H1 (cell line): ENCODE measurements at regions not wholly inside any gene's neighbourhood (a gene's known extent, or its start where the extent isn't known, plus 50 kb on each side); places are given as distances from the start of the nearest gene placed in this dataset.

Experiments
- CTCF ChIA-PET: fragments of 300-600 bp; sonication (Branson Sonifier 250); formaldehyde crosslinking; loops from one replicate; lab custom pipeline; 2021; ENCODE audit not compliant: partially characterized antibody; lab: Charles Lee
- POLR2A ChIA-PET: fragments of 300-600 bp; sonication (Branson Sonifier 250); formaldehyde crosslinking; loops from one replicate; lab custom pipeline; 2021; ENCODE audit warnings: inconsistent platforms; ENCODE audit not compliant: partially characterized antibody; lab: Charles Lee
- DNase-seq, 2 experiments: peaks; one replicate each; pipeline versions ENCODE4 v3.0.0 to v3.0.0-alpha.2; 2010 to 2022; ENCODE audit warnings: low spot score in 2 of 2, low read depth in 1 of 2, mixed read lengths in 1 of 2
- FAIRE-seq: peaks from 2 replicates; lab custom pipeline; 2011; peaks lifted over from hg19 to GRCh38; lab: Jason Lieb, UNC
- H2AFZ ChIP-seq: 2 replicates; pipeline ENCODE4 v1.8.1; 2012; ENCODE audit warnings: low read length, inconsistent platforms
- H2AK5ac ChIP-seq: 2 replicates; pipeline ENCODE4 v1.6.1; 2013; ENCODE audit warnings: low read depth, low read length
- H2BK120ac ChIP-seq: replicated peaks from 2 replicates; pipeline ENCODE3; 2013; ENCODE audit warnings: low read depth, low read length, inconsistent platforms
- H2BK12ac ChIP-seq: 2 replicates; pipeline ENCODE4 v1.6.1; 2013; ENCODE audit warnings: low read depth, low read length
- H2BK15ac ChIP-seq: 2 replicates; pipeline ENCODE4 v1.6.1; 2013; ENCODE audit warnings: low read length
- H2BK20ac ChIP-seq: 2 replicates; pipeline ENCODE4 v1.6.1; 2013; ENCODE audit warnings: low read length
- H2BK5ac ChIP-seq: 2 replicates; pipeline ENCODE4 v1.6.1; 2013; ENCODE audit warnings: low read depth, low read length
- H3K14ac ChIP-seq: 2 replicates; pipeline ENCODE4 v1.6.1; 2013; ENCODE audit warnings: inconsistent platforms; ENCODE audit not compliant: insufficient read length
- H3K18ac ChIP-seq: 2 replicates; pipeline ENCODE4 v1.6.1; 2013; ENCODE audit warnings: low read length; ENCODE audit errors: extremely low read depth
- H3K23ac ChIP-seq: 2 replicates; pipeline ENCODE4 v1.6.1; 2013; ENCODE audit warnings: inconsistent platforms; ENCODE audit not compliant: insufficient read length
- H3K23me2 ChIP-seq: 2 replicates; pipeline ENCODE4 v1.6.1; 2013; ENCODE audit warnings: low read depth, low read length
- H3K27ac ChIP-seq: 2 replicates; pipeline ENCODE4 v1.6.1; 2011; ENCODE audit warnings: low read depth, low read length, inconsistent platforms
- H3K27me3 ChIP-seq, 4 experiments: replicated peaks in 1 of 4; 1 replicate in 1 of 4; 2 replicates in 3 of 4; pipeline versions ENCODE4 v1.6.1 to v1.8.1; 2011 to 2013; ENCODE audit warnings: low read length in 3 of 4, mild to moderate bottlenecking in 3 of 4, inconsistent platforms in 2 of 4, mixed read lengths in 2 of 4, moderate library complexity in 1 of 4; ENCODE audit not compliant: control insufficient read depth in 3 of 4, insufficient read depth in 3 of 4; ENCODE audit errors: extremely low read depth in 1 of 4
- H3K36me3 ChIP-seq, 4 experiments: 2 replicates each; pipeline versions ENCODE4 v1.6.1 to v1.8.1; 2011 to 2013; ENCODE audit warnings: mild to moderate bottlenecking in 4 of 4, low read length in 3 of 4, moderate library complexity in 2 of 4, control low read depth in 1 of 4, inconsistent platforms in 1 of 4; ENCODE audit not compliant: insufficient read depth in 4 of 4, control insufficient read depth in 2 of 4
- H3K4ac ChIP-seq: replicated peaks from 2 replicates; pipeline ENCODE3; 2013; ENCODE audit warnings: low read length, low read depth, mixed read lengths, inconsistent platforms; ENCODE audit not compliant: insufficient read length
- H3K4me1 ChIP-seq, 4 experiments: replicated peaks in 1 of 4; 1 replicate in 1 of 4; 2 replicates in 3 of 4; pipeline versions ENCODE4 v1.6.1 to v1.8.1; 2011 to 2013; ENCODE audit warnings: low read length in 3 of 4, inconsistent platforms in 2 of 4, mixed read lengths in 1 of 4; ENCODE audit not compliant: insufficient read depth in 4 of 4, control insufficient read depth in 3 of 4
- H3K4me2 ChIP-seq, 2 experiments: 2 replicates each; pipeline versions ENCODE4 v1.6.1 to v1.8.1; 2011 to 2013; ENCODE audit warnings: low read depth in 2 of 2, low read length in 2 of 2, control low read depth in 1 of 2, inconsistent platforms in 1 of 2, mild to moderate bottlenecking in 1 of 2; ENCODE audit not compliant: insufficient read depth in 1 of 2
- H3K4me3 ChIP-seq, 4 experiments: fragments of 200-600, 300-600 bp in 1 of 4; sonication (generic), shearing (Covaris generic), sonication (Bioruptor Twin) in 1 of 4; 2 replicates each; pipeline versions ENCODE4 v1.5.1 to v1.8.1; 2011 to 2016; ENCODE audit warnings: low read length in 4 of 4, low read depth in 3 of 4, control low read depth in 2 of 4, inconsistent platforms in 2 of 4, mild to moderate bottlenecking in 2 of 4, mixed read lengths in 1 of 4, moderate library complexity in 1 of 4; ENCODE audit not compliant: insufficient read depth in 2 of 4; ENCODE audit errors: extremely low read depth in 1 of 4
- H3K56ac ChIP-seq: replicated peaks from 2 replicates; pipeline ENCODE3; 2013; ENCODE audit warnings: low read depth, mild to moderate bottlenecking, mixed read lengths, low read length, inconsistent platforms; ENCODE audit not compliant: insufficient read length
- H3K79me1 ChIP-seq: 2 replicates; pipeline ENCODE4 v1.6.1; 2013; ENCODE audit warnings: low read depth, low read length, control low read depth
- H3K79me2 ChIP-seq, 2 experiments: 2 replicates each; pipeline versions ENCODE4 v1.6.1 to v1.8.1; 2012 to 2013; ENCODE audit warnings: low read length in 2 of 2, mild to moderate bottlenecking in 2 of 2, inconsistent platforms in 1 of 2; ENCODE audit not compliant: insufficient read depth in 2 of 2, control insufficient read depth in 1 of 2
- H3K9ac ChIP-seq, 4 experiments: replicated peaks in 1 of 4; 1 replicate in 1 of 4; 2 replicates in 3 of 4; pipeline versions ENCODE4 v1.6.1 to v1.8.1; 2011 to 2013; ENCODE audit warnings: low read depth in 3 of 4, low read length in 3 of 4, control low read depth in 2 of 4, mild to moderate bottlenecking in 2 of 4, moderate library complexity in 2 of 4, inconsistent platforms in 1 of 4; ENCODE audit errors: extremely low read depth in 1 of 4
- H3K9me3 ChIP-seq, 2 experiments: 2 replicates each; pipeline versions ENCODE4 v1.6.1 to v1.8.1; 2012 to 2013; ENCODE audit warnings: mild to moderate bottlenecking in 2 of 2, moderate library complexity in 2 of 2, control low read depth in 1 of 2, inconsistent platforms in 1 of 2, low read depth in 1 of 2, low read length in 1 of 2, mixed read lengths in 1 of 2; ENCODE audit not compliant: insufficient read depth in 2 of 2
- H4K20me1 ChIP-seq, 2 experiments: replicated peaks in 1 of 2; 2 replicates each; pipeline versions ENCODE3 to v1.8.1; 2011 to 2013; ENCODE audit warnings: inconsistent platforms in 2 of 2, low read length in 2 of 2, mild to moderate bottlenecking in 1 of 2; ENCODE audit not compliant: insufficient read depth in 2 of 2, control insufficient read depth in 1 of 2
- H4K5ac ChIP-seq: 2 replicates; pipeline ENCODE4 v1.6.1; 2013; ENCODE audit warnings: low read length, low read depth, mixed read lengths, inconsistent platforms; ENCODE audit not compliant: insufficient read length
- H4K8ac ChIP-seq: 2 replicates; pipeline ENCODE4 v1.8.0; 2013; ENCODE audit warnings: mild to moderate bottlenecking, moderate library complexity, low read length, inconsistent platforms; ENCODE audit not compliant: insufficient read depth; ENCODE audit errors: extremely low read depth
- H4K91ac ChIP-seq: replicated peaks from 2 replicates; pipeline ENCODE3; 2013; ENCODE audit warnings: low read length, mixed read lengths, inconsistent platforms; ENCODE audit not compliant: insufficient read length
- CTBP2 ChIP-seq: IDR thresholded peaks from 2 replicates; pipeline ENCODE4 v1.7.0; 2011; ENCODE audit warnings: borderline replicate concordance, mild to moderate bottlenecking, moderate library complexity, mixed read lengths, low read length; ENCODE audit not compliant: insufficient read depth, insufficient read length
- CTCF ChIP-seq, 3 experiments: IDR thresholded peaks; 1 replicate in 2 of 3; 2 replicates in 1 of 3; pipeline versions ENCODE4 v1.5.1 to v1.6.1; 2011; ENCODE audit warnings: low read length in 3 of 3, mild to moderate bottlenecking in 3 of 3, inconsistent platforms in 2 of 3, low read depth in 1 of 3, moderate library complexity in 1 of 3; ENCODE audit not compliant: insufficient read depth in 1 of 3; ENCODE audit errors: control extremely low read depth in 1 of 3
- EZH2 ChIP-seq: fragments of 200-600 bp; sonication (generic); IDR thresholded peaks from 2 replicates; pipeline ENCODE4 v1.7.1; 2012; ENCODE audit warnings: low read depth, mild to moderate bottlenecking, moderate library complexity, low read length, inconsistent platforms; ENCODE audit not compliant: severe bottlenecking
- GTF2F1 ChIP-seq: IDR thresholded peaks from 2 replicates; pipeline ENCODE4 v1.6.1; 2012; ENCODE audit warnings: low read depth, low read length, improper control_type of control experiment, borderline replicate concordance
- KDM4A ChIP-seq: IDR thresholded peaks from one replicate; pipeline ENCODE4 v1.7.1; 2012; ENCODE audit warnings: low read depth, mild to moderate bottlenecking, moderate library complexity, low read length, inconsistent platforms; ENCODE audit not compliant: severe bottlenecking
- NRF1 ChIP-seq: IDR thresholded peaks from 2 replicates; pipeline ENCODE4 v1.6.1; 2011; ENCODE audit warnings: mild to moderate bottlenecking, low read depth, low read length, improper control_type of control experiment
- POLR2AphosphoS5 ChIP-seq: IDR thresholded peaks from 2 replicates; pipeline ENCODE4 v1.6.1; 2011; ENCODE audit warnings: low read depth, low read length
- RXRA ChIP-seq: IDR thresholded peaks from 2 replicates; pipeline ENCODE4 v1.6.1; 2011; ENCODE audit warnings: low read depth, mild to moderate bottlenecking, low read length, moderate library complexity; ENCODE audit not compliant: insufficient read depth
- TBP ChIP-seq: IDR thresholded peaks from 2 replicates; pipeline ENCODE4 v1.6.1; 2011; ENCODE audit warnings: low read depth, low read length, improper control_type of control experiment
- USF2 ChIP-seq: IDR thresholded peaks from 2 replicates; pipeline ENCODE4 v1.6.1; 2011; ENCODE audit warnings: low read length, improper control_type of control experiment
- WGBS, 2 experiments: shearing (Covaris generic) in 1 of 2; methylation state at CpG; one replicate each; pipeline versions ENCODE4 v1.1.6 to v1.1.7; 2013 to 2015; ENCODE audit warnings: low lambda C conversion rate in 2 of 2, mixed read lengths in 2 of 2, inconsistent platforms in 1 of 2, low coverage in 1 of 2, missing lambda C conversion rate in 1 of 2; ENCODE audit not compliant: insufficient replicate concordance in 2 of 2, insufficient coverage in 1 of 2, insufficient read length in 1 of 2; ENCODE audit errors: extremely low coverage in 1 of 2, missing lambda C conversion rate in 1 of 2; 5-methylcytosine and 5-hydroxymethylcytosine counted together

- no peaks in the 10 kb centered on the region for H3K79me2 ChIP-seq
- no peak overlapping the region for H3K23ac ChIP-seq
- H3K4me3 ChIP-seq, result no peak overlapping the region
- H3K36me3 ChIP-seq, result no peaks in the 10 kb centered on the region
- 0 out of 7 replicates have a peak, but pooled peaks cover 0 to 2% (median 0%) of the 10 kb centered on the region in 4 experiments for H3K27me3 ChIP-seq
- CTCF ChIA-PET, result interaction anchor here (1.0 to 1.5 kb wide), 2 partner anchors 19 to 30 kb away, joined by 3 to 5 read pairs; no protein-coding TSS in a partner anchor
- no peak overlapping the region for H3K18ac ChIP-seq
- no peaks in the 10 kb centered on the region for H3K4me1 ChIP-seq
- WGBS, 2 experiments, result 96 to 100% methylated on average over 1 to 3 of the region's 3 CpGs
- H4K5ac ChIP-seq, result no peak overlapping the region
- H4K20me1 ChIP-seq, result no peaks in the 10 kb centered on the region
- H3K27ac ChIP-seq, result no peak overlapping the region
- no peaks in the 10 kb centered on the region; a peak in 1 of 4 replicates for H3K9me3 ChIP-seq
- no peaks in the 10 kb centered on the region for H3K79me1 ChIP-seq
- H2AK5ac ChIP-seq, result no peak overlapping the region
- no peak overlapping the region for H3K9ac ChIP-seq
- DNase-seq, result no peak
- FAIRE-seq, result no peak
- no peaks in the 10 kb centered on the region for H3K23me2 ChIP-seq
- H3K4ac ChIP-seq, result no peak overlapping the region
- no peak overlapping the region for H2BK120ac ChIP-seq
- no peak overlapping the region for H4K8ac ChIP-seq
- H3K14ac ChIP-seq, result no peak overlapping the region
- H2BK15ac ChIP-seq, result no peak overlapping the region
- H2BK20ac ChIP-seq, result no peak overlapping the region
- POLR2A ChIA-PET, result no interaction called here
- no peak overlapping the region for H3K56ac ChIP-seq
- H2BK5ac ChIP-seq, result no peak overlapping the region
- no peak overlapping the region for H2BK12ac ChIP-seq
- no peak overlapping the region for H4K91ac ChIP-seq
- no peak overlapping the region for H3K4me2 ChIP-seq
- H2AFZ ChIP-seq, result no peak overlapping the region
- TF ChIP-seq EZH2 (no peak), CTCF (IDR thresholded peaks at IDR 0.05; ENCODE audit: control extremely low read depth in 1 of 3, insufficient read depth in 1 of 3, low read depth in 1 of 3, low read length in 3 of 3) (no peak), RXRA (no peak), GTF2F1 (no peak), CTBP2 (no peak), NRF1 (no peak), USF2 (no peak), KDM4A (no peak), POLR2AphosphoS5 (no peak), TBP (no peak)
Measured at GRCh38 chr13:50219743-50220142, 204.5 kb downstream of the KCNRG start.
